ENCODE measurements at regions not wholly inside any gene's neighbourhood (a gene's known extent, or its start where the extent isn't known, plus 50 kb on each side); places are given as distances from the start of the nearest gene placed in this dataset.

DNA sequence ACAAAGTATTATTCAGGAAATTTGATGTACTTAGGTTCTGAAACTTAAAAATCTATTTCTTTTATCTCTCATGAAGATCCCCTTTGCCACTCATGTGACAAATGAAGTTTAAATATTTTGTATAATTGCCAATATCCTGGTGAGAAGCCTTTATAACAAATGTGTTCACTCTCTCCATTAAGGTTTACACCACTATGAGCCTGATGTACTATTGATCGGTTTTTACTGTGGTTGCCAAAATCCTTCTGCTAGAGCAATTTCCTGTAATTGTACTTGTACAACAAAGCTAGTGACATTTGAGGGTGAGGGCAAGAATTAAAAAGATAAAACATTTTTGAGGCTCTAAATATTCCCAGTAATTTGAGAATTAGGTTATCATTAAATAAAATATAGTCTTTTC lies 222.3 kb upstream of the CDH19 start:
- no peak for DNase-seq

GRCh38 chr18:66825347-66825746 lies 221.5 kb upstream of the CDH19 start:
- DNase-seq, result no peak

DNA sequence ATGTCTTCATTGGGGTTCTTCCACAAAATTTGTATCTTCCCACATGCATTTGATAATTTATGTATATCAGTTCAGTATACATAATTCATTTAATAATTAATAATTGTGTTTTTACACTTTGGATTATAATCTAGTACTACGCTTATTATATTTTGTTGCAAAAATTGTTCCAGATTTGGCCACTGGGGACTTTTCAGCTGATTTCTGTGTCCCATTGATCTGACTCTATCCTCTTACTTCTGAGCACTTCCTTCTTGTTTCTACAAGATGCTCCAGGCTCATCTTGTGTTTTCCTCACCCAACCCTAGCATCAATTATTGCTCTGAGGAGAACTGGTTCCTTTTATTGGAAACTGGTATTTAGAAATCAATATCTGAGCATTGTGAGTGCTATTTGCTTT lies 215.3 kb upstream of the CDH19 start:
- DNase-seq, result no peak

DNA sequence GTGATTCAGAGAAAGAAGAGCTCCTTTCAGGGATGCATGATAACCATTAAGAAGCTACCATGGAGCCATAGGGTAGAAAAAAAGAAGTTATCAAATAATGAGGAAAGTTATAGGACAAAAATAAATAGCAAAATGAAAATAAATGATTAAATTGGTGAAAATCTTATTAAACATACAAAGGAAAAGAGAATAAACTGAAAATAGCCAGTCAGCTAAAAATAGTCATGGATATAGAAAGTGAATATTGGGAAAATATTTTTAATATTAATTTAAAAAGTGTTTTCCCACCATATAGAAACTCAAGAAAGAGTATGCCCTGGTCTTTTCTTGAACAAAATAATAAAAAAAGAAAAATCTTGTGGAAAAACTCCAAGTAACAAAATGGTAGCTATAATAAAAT lies 209.2 kb upstream of the CDH19 start:
- DNase-seq, result no peak

DNA sequence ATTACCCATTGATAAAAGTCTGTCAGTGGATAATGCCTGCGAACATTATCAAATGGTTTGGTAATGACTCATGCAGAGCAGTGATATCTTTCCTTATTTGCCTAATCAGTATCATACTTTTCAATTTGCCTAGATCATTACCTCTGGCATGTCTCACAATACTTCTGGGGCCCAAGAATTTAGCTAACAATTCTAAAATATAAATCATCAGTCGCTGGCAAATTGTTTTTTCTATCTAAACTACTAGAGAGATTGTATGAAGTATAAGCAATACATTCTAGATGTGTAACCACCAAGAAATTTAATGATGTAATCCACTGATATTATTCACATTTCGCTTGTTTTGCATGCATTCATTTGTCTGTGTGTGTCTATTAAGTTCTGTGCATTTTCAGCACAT lies 191.2 kb upstream of the CDH19 start:
- DNase-seq, result peak; percentile 86

DNA sequence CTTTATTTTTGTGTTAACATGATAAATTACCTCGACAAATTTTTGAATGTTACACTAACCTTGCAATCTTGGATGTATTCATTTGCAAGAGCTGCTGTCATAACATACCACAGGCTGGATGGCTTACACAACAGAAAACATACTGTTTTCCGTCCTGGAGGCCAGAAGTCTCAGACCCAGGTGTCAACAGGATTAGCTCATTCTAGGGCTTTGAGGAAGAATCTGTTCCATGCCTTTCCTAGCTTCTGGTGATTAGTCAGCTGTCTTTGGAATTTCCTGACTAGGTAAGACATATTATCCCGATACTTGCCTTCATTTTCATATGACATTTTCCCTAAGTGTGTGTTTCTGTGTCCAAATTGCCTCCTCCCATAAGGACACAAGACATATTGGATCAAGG lies 188.6 kb upstream of the CDH19 start:
- DNase-seq, result peak; percentile 53

GRCh38 chr18:66780609-66781008 lies 176.7 kb upstream of the CDH19 start:
- no peak for DNase-seq

DNA sequence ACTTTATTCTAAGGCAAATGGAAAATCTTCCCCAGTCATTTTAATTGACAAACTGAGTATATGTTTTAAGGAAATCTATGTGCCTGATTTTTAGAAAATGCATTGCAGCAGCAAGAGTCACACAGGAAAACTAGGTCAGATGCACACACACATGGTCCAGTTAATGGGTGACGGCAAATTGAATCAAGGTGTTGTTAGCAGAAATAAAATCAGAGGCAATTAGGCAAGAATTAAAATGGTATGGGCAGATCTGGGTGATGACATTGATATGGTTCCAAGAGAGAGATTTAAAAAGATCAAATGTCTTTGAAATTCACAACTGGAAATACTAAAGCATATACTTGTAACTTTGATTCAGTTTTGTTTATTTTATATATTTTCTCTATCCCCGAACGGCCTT lies 174.2 kb upstream of the CDH19 start:
- peak; percentile 2 for DNase-seq

DNA sequence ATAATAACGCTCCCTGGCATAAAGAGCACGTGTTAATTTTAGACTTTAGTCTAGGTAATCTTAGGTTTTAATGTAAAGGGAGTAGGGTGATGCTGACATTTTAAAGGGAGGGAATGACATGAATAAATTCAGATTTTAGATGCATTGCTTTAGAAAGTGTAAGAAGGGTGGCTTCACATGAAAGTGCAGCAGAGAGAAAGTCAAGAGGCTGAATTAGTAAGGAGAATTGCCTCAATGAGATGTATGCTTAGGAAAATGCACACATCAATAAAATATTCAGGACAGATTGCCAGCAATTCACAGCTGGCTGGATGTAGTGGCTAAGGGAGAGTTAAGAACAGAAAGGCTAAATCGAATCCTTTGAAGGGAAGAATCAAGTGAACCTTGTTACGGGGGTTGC lies 165.5 kb upstream of the CDH19 start:
- no peak for DNase-seq

DNA sequence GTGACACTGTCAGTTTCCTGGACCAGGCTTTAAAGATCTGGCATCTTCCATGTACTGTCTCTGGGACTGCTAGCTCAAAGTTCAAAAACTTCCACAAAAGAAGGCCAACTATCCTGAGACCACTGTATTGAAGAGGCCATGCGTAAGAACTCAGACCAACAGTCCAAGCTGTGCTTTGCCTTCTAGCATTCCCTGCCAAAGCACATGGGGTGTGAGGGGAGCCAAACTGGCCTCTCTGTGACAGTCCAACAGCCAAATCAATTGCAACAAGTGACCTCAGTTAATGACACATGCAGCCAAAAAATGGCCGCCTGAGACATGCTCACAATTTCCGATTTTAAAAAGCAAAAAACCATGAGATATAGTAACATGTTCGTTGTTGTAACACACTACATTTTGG lies 160.3 kb upstream of the CDH19 start:
- DNase-seq, result no peak

DNA sequence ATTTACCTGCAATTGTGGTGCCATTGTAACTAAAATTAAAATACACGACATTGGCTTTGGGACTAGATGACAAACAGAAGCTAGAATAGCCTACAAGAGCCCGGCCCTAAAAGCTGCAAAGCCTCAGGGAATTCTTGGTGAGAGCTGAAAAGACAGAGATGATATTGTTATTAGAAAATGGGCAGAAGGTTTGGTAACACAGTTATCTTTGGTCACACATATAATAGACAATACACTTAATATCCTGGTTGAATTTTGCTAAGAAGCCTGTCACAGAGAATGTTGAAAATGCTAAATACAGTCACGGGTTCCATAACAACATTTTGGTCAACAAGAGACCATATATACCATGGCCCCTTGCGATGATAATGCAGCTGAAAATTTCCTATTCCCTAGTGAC lies 157.3 kb upstream of the CDH19 start:
- DNase-seq, result no peak

GRCh38 chr18:66760559-66760958 lies 156.7 kb upstream of the CDH19 start:
- DNase-seq, result no peak

DNA sequence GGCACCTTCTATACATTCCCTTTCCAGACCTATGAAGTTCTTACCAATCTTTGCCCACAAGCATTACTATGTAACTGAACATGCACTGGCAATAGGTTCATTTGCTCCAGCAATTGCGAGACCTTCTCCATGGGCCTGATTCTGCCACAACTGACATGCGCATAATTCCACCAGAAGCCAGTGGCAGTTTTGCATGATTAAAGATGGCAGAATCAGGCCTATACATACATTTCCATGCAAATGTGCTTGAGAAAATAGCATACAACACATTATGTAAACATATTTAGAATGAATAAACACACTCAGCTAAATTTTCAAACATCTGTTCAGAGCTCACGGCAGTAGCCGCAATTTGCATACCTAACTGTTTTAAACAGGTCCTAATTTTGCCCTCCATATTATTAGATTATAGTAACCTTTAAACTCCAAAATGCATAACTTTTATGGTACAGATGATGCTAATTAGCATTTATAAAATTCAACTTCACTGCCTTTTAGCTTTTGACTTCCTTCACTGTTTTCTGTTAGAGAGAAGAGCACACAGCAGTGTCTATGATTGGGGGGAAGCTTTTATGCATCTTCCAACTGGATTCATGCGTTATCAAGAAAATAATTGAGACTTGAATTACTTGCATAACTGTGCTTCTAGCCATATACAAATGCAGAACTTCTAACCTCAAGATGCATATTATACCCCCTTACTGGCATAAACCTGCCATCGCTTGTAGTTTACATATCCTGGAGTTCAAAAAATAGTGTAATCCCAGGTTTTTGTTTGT lies 155.3 kb upstream of the CDH19 start:
- no peak for DNase-seq

DNA sequence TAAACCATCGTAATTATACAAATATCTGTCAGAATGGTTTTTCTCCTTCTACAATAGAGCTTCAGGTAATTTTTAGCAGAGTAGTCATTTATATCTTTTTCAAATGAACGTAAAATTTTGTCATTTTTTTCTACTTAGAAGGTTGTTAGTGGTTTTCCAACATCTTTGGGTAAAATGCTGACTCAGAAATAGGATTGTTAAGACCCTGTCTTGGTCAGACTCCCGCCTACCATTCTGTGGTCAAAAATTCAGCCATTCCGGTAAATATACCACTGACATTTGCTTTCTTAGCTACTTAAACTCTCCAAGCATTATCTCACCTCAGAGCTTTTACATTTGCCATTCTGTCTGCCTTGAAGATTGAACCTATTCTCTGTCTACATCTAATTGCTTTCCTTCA lies 154.1 kb upstream of the CDH19 start:
- DNase-seq, result no peak

- no peak for DNase-seq
These were observed 150.4 kb upstream of the CDH19 start for GRCh38 chr18:66754335-66754734.

- DNase-seq, result no peak
These were observed 148.8 kb upstream of the CDH19 start for GRCh38 chr18:66752733-66753132.

DNA sequence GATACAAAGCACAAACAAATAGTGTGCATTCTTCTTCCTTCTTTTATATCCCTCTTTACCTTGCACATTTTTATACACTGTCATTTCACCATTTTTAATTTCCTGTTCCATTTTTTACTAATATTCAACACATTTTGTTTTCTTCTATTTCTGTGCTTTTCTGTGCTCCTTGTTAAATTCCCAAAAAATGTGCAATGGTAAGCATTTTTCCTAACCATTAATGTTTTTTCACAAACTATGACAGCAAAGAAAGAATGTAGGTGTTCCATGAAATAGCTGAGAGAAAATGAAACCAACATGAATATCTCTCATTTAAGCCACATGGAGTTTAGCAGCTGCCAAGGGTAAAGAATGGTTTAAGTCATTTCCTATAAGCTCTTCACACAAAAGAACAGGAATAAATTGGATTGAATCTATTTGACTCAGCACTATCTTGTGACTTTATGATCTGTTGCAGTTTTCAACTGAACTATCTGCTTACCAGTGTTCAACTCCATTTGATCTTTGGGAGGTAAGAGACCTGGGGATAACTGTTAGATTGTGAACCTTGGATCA lies 145.7 kb upstream of the CDH19 start:
- peak; percentile 19 for DNase-seq

- DNase-seq, result peak; percentile 4
These were observed 145.1 kb upstream of the CDH19 start for GRCh38 chr18:66749030-66749429.

DNA sequence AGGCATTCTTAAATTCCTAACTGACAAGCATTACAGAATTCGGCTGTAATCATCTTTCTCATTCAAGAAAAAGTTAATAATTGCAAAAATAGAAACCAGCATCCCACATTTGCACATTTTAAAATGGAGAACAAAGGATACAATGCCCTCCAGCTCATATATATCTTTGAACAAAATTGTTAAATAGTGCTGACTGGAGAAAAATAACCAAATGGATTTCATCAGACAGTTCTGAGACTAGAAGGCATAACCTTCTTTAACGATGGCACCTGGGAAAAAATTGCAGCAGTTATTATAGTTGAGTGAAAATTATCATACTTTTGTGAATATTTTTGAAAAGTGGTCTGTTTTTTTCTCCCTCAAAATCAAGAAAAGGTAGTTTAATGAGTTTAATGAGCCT lies 138.9 kb upstream of the CDH19 start:
- DNase-seq, result no peak

DNA sequence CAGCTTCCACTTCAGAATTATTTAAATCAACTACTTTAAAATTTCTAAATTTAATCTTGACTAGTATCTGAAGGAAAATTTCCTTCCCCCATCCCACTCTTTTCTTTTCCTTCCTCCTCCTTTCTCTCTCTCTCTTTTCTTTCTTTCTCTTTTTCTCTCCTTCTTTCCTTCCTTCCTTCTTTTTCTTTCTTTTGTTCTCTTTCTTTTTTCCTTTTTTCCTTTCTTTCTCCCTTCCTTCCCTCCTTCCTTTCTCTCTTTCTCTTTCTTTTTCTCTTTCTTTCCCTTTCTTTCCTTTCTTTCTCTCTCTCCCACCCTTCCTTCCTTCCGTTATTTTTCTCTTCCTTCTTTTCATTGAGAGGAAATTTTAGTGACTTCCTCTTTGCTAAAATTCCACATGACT lies 132.0 kb upstream of the CDH19 start:
- DNase-seq, result no peak

GRCh38 chr18:66734451-66734850 lies 130.6 kb upstream of the CDH19 start:
- peak; percentile 70 for DNase-seq

DNA sequence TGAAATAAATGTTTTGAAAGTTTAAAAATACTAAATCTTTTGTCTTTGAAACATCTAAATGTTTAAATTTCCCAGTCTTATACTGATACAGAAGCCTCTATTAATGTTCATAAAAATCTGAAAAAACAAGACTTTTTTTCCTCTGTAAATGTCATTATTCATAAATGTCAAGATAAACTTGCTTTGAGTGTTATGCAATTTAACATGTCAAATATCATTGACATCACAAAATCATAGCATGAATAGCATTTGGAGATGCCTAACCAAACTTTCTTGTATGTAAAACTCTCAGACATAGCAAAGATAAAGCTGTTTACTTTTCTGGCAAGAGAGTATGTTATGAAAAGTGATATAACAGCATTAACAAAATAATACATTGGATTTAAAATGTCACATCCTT lies 128.0 kb upstream of the CDH19 start:
- no peak for DNase-seq

GRCh38 chr18:66729442-66730239 lies 125.8 kb upstream of the CDH19 start:
- DNase-seq, result no peak

DNA sequence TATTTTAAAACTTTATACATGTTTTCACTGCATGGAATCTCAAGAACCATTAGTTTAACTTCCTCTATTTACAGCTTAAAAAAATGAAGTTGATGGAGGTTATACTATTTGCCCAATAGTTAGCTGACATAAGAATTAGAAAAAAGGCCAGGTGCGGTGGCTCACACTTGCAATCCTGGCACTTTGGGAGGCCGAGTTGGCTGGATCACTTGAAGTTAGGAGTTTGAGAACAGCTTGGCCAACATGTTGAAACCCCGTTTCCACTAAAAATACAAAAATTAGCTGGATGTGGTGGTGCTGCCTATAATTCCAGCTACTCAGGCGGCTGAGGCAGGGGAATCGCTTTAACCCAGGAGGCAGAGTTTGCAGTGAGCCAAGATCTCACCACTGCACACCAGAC lies 125.1 kb upstream of the CDH19 start:
- no peak for DNase-seq

Data from fibroblast of skin of right biceps (primary cell).